Activated CD4-positive, alpha-beta memory T cell treated with anti-CD3 and anti-CD28 coated beads, Interleukin-2, amount 10 ng/mL, durations not matched to agents 7 days and 5 days (primary cell): ENCODE measurements at regions not wholly inside any gene's neighbourhood (a gene's known extent, or its start where the extent isn't known, plus 50 kb on each side); places are given as distances from the start of the nearest gene placed in this dataset.

Experiments used
- CTCF ChIA-PET: fragments of 350-600 bp; sonication (Branson Sonifier 250); formaldehyde crosslinking; loops from one replicate; lab custom pipeline; 2021; ENCODE audit warnings: antibody characterized with exemption, inconsistent platforms; lab: Charles Lee
- POLR2A ChIA-PET: fragments of 350-600 bp; sonication (Branson Sonifier 250); formaldehyde crosslinking; loops from one replicate; lab custom pipeline; 2021; ENCODE audit warnings: antibody characterized with exemption; lab: Charles Lee
- DNase-seq: peaks from one replicate; pipeline ENCODE4 v3.0.0-alpha.2; 2020
- H3K27ac Mint-ChIP-seq: one replicate; pipeline ENCODE4 v1.8.0; 2021; ENCODE audit warnings: mild to moderate bottlenecking, mixed read lengths
- H3K27me3 Mint-ChIP-seq: one replicate; pipeline ENCODE4 v1.8.0; 2021; ENCODE audit warnings: mixed read lengths
- H3K36me3 Mint-ChIP-seq: one replicate; pipeline ENCODE4 v1.8.0; 2021; ENCODE audit warnings: low read depth, mixed read lengths
- H3K4me1 Mint-ChIP-seq: one replicate; pipeline ENCODE4 v1.8.0; 2021; ENCODE audit warnings: mixed read lengths
- H3K4me3 Mint-ChIP-seq: one replicate; pipeline ENCODE4 v1.8.0; 2021; ENCODE audit warnings: mild to moderate bottlenecking, mixed read lengths
- H3K9me3 Mint-ChIP-seq: one replicate; pipeline ENCODE4 v1.8.0; 2021; ENCODE audit warnings: mixed read lengths

DNA sequence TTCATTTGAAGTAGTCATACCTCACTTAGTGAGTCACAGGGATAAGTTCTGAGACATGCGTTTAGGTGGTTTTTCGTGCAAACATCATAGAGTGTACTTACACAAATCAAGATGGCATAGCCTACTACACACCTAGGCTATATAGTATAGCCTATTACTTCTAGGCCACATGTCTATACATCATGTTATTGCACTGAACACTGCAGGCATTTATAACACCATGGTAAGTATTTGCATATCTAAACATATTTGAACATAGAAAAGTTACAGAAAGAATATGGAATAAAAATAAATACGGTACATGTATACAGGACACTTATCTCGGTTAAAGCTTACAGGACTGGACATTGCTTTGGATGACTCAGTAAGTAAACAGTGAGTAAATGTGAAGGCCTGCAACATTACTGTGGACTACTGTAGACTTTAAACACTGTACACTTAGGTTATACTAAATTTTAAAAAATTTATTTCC is 670.6 kb downstream of the SLC16A7 start:
- ChIA-PET POLR2A (no interaction called here), CTCF (no interaction called here)
- no peak for DNase-seq
- peaks cover 5% of the 10 kb centered on the region for H3K9me3 Mint-ChIP-seq
- H3K27me3 Mint-ChIP-seq = no peaks in the 10 kb centered on the region
- H3K4me1 Mint-ChIP-seq = no peaks in the 10 kb centered on the region
- no peak overlapping the region for H3K4me3 Mint-ChIP-seq
- no peaks in the 10 kb centered on the region for H3K36me3 Mint-ChIP-seq
- H3K27ac Mint-ChIP-seq = no peak overlapping the region

DNA sequence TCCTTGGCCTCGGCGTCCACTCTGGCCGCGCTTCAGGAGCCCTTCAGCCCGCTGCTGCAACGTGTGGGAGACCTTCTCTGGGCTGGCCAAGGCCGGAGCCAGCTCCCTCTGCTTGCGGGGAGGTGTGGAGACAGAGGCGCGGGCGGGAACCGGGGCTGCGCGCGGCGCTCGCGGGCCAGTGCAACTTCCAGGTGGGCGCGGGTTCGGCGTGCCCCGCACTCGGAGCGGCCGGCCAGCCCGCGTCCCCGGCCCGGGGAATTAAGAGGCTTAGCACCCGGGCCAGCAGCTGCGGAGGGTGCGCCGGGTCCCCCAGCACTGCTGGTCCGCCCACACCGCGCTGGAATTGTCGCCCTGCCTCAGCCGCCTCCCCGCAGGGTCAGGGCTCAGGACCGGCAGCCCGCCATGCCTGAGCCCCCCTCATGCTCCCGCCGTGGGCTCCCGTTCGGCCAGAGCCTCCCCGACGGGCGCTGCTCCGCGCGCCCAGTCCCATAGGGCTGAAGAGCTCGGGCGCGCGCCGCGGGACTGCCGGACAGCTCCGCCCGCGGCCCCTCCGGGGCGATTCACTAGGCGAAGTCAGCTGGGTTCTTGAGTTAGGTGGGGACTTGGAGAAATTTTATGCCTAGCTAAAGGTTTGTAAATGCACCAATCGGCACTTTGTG is 673.9 kb downstream of the SLC16A7 start:
- POLR2A ChIA-PET = no interaction called here
- H3K27ac Mint-ChIP-seq = no peak overlapping the region
- no peaks in the 10 kb centered on the region for H3K4me1 Mint-ChIP-seq
- no peaks in the 10 kb centered on the region for H3K36me3 Mint-ChIP-seq
- no peaks in the 10 kb centered on the region for H3K27me3 Mint-ChIP-seq
- peaks cover 5% of the 10 kb centered on the region for H3K9me3 Mint-ChIP-seq
- DNase-seq = no peak
- no peak overlapping the region for H3K4me3 Mint-ChIP-seq
- CTCF ChIA-PET = no interaction called here

GRCh38 chr12:60271816-60272215 is 676.0 kb downstream of the SLC16A7 start:
- ChIA-PET CTCF (no interaction called here), POLR2A (no interaction called here)
- no peaks in the 10 kb centered on the region for H3K36me3 Mint-ChIP-seq
- peaks cover 5% of the 10 kb centered on the region for H3K9me3 Mint-ChIP-seq
- H3K27me3 Mint-ChIP-seq = no peaks in the 10 kb centered on the region
- H3K4me1 Mint-ChIP-seq = no peaks in the 10 kb centered on the region
- no peak overlapping the region for H3K27ac Mint-ChIP-seq
- no peak overlapping the region for H3K4me3 Mint-ChIP-seq
- DNase-seq = no peak

GRCh38 chr12:60278209-60278608 is 682.4 kb downstream of the SLC16A7 start:
- H3K36me3 Mint-ChIP-seq = no peaks in the 10 kb centered on the region
- H3K27me3 Mint-ChIP-seq = no peaks in the 10 kb centered on the region
- ChIA-PET POLR2A (no interaction called here), CTCF (no interaction called here)
- H3K4me3 Mint-ChIP-seq = no peak overlapping the region
- DNase-seq = no peak
- H3K4me1 Mint-ChIP-seq = no peaks in the 10 kb centered on the region
- no peaks in the 10 kb centered on the region for H3K9me3 Mint-ChIP-seq
- H3K27ac Mint-ChIP-seq = no peak overlapping the region

DNA sequence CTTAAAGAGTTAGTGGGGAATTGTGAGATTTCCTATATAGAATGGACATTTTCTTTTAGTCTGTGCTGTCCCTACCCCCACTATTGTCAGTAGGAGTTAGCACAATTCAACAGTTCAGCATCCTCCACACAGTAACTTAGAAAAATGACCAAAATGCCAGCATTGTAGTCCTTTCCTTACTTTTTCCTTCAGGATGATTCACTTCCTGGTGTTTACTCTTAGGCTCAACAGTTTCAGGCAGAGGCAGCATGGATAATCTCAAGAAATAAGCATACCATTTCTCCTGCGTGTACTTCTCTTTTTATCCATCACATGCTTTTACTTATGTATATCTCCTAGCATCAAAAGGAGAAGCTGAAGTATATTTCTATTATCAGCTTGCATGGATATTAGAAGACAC is 683.4 kb downstream of the SLC16A7 start:
- CTCF ChIA-PET = no interaction called here
- Mint-ChIP-seq H3K27me3 (no peaks in the 10 kb centered on the region), H3K36me3 (no peaks in the 10 kb centered on the region), H3K9me3 (peaks cover 3% of the 10 kb centered on the region), H3K4me1 (no peaks in the 10 kb centered on the region), H3K27ac (no peak overlapping the region), H3K4me3 (no peak overlapping the region)
- DNase-seq = no peak
- POLR2A ChIA-PET = no interaction called here

DNA sequence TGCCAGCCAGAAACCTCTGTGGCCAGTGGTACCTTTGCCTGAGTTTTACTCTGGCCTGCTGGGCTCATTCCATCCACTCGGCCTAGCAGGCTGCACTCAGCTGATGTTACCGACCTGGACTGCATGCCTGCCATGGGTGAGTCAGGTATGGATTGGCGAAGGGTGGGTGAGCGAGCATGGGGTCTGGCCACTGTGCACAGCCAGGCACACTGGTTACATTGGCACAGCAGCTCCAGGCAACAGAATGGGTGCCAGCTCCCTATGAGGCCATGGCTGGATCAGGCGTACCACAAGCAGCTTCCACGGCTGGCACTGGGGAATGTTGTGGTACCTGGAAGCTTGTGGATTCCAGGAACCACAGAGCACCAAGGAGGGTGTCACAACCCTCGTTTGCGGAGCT is 685.7 kb downstream of the SLC16A7 start:
- POLR2A ChIA-PET = no interaction called here
- H3K27me3 Mint-ChIP-seq = no peaks in the 10 kb centered on the region
- H3K4me3 Mint-ChIP-seq = no peak overlapping the region
- no peaks in the 10 kb centered on the region for H3K36me3 Mint-ChIP-seq
- CTCF ChIA-PET = no interaction called here
- H3K27ac Mint-ChIP-seq = no peak overlapping the region
- peaks cover 3% of the 10 kb centered on the region for H3K9me3 Mint-ChIP-seq
- DNase-seq = no peak
- H3K4me1 Mint-ChIP-seq = no peaks in the 10 kb centered on the region

GRCh38 chr12:60290532-60290931 is 694.7 kb downstream of the SLC16A7 start:
- Mint-ChIP-seq H3K4me3 (no peak overlapping the region), H3K9me3 (peaks cover 13% of the 10 kb centered on the region), H3K27me3 (no peaks in the 10 kb centered on the region), H3K4me1 (no peaks in the 10 kb centered on the region), H3K27ac (no peak overlapping the region), H3K36me3 (no peaks in the 10 kb centered on the region)
- DNase-seq = no peak
- POLR2A ChIA-PET = no interaction called here
- CTCF ChIA-PET = no interaction called here

- CTCF ChIA-PET = interaction anchor here (1.4 kb wide), 1 partner anchor 13 kb away, joined by 3 read pairs; no protein-coding TSS in a partner anchor
- no peaks in the 10 kb centered on the region for H3K36me3 Mint-ChIP-seq
These were observed 712.6 kb downstream of the SLC16A7 start for GRCh38 chr12:60308366-60308991.

GRCh38 chr12:60311940-60312339 is 716.1 kb downstream of the SLC16A7 start:
- Mint-ChIP-seq H3K36me3 (no peaks in the 10 kb centered on the region), H3K27ac (no peak overlapping the region), H3K4me1 (no peaks in the 10 kb centered on the region), H3K9me3 (peaks cover 2% of the 10 kb centered on the region), H3K4me3 (no peak overlapping the region), H3K27me3 (no peaks in the 10 kb centered on the region)
- POLR2A ChIA-PET = no interaction called here
- CTCF ChIA-PET = no interaction called here
- no peak for DNase-seq

More at GRCh38 chr12:60308366-60308991, 712.6 kb downstream of the SLC16A7 start:
- Mint-ChIP-seq H3K27me3 (no peaks in the 10 kb centered on the region), H3K9me3 (peaks cover 2% of the 10 kb centered on the region), H3K4me3 (no peak overlapping the region), H3K4me1 (no peaks in the 10 kb centered on the region), H3K27ac (no peak overlapping the region)
- DNase-seq = no peak
- POLR2A ChIA-PET = no interaction called here

GRCh38 chr12:60317361-60317760 is 721.5 kb downstream of the SLC16A7 start:
- no peaks in the 10 kb centered on the region for H3K36me3 Mint-ChIP-seq
- POLR2A ChIA-PET = no interaction called here

DNA sequence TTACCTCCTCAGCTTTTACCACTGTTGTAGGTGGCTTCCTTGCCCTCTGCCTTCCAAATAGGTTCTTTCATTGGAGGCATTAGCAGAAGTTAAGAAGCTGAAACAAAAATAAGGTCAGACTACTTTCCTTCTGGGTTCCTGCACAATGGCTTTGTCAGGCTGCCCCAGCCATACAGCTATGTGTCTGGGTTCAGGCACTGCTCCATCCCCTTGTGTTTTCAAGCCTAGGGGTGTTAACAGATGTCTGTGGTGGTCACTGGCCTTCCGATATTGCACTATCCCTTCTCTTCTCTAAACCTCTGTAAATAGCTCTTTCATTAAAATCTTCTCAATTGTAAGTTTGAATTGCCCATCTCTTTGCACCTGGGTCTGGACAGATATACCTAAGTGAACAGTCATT is 728.9 kb downstream of the SLC16A7 start:
- H3K36me3 Mint-ChIP-seq = no peaks in the 10 kb centered on the region
- H3K4me1 Mint-ChIP-seq = no peaks in the 10 kb centered on the region
- no peak overlapping the region for H3K4me3 Mint-ChIP-seq
- H3K9me3 Mint-ChIP-seq = peaks cover 4% of the 10 kb centered on the region
- no peak for DNase-seq
- ChIA-PET POLR2A (no interaction called here), CTCF (no interaction called here)
- no peaks in the 10 kb centered on the region for H3K27me3 Mint-ChIP-seq
- H3K27ac Mint-ChIP-seq = no peak overlapping the region

More at GRCh38 chr12:60317361-60317760, 721.5 kb downstream of the SLC16A7 start:
- Mint-ChIP-seq H3K27me3 (no peaks in the 10 kb centered on the region), H3K4me1 (no peaks in the 10 kb centered on the region), H3K4me3 (no peak overlapping the region), H3K9me3 (peaks cover 2% of the 10 kb centered on the region), H3K27ac (no peak overlapping the region)
- no peak for DNase-seq
- CTCF ChIA-PET = no interaction called here

- H3K4me1 Mint-ChIP-seq = no peaks in the 10 kb centered on the region
- H3K4me3 Mint-ChIP-seq = no peak overlapping the region
- H3K27me3 Mint-ChIP-seq = no peaks in the 10 kb centered on the region
- DNase-seq = no peak
- peaks cover 2% of the 10 kb centered on the region for H3K9me3 Mint-ChIP-seq
- no peaks in the 10 kb centered on the region for H3K36me3 Mint-ChIP-seq
- ChIA-PET CTCF (no interaction called here), POLR2A (no interaction called here)
- no peak overlapping the region for H3K27ac Mint-ChIP-seq
These were observed 737.6 kb downstream of the SLC16A7 start for GRCh38 chr12:60333461-60333860.

GRCh38 chr12:60335745-60336144 is 739.9 kb downstream of the SLC16A7 start:
- no peaks in the 10 kb centered on the region for H3K27me3 Mint-ChIP-seq

More at GRCh38 chr12:60335745-60336144, 739.9 kb downstream of the SLC16A7 start:
- Mint-ChIP-seq H3K9me3 (peaks cover 2% of the 10 kb centered on the region), H3K4me3 (no peak overlapping the region), H3K4me1 (no peaks in the 10 kb centered on the region), H3K27ac (no peak overlapping the region), H3K36me3 (no peaks in the 10 kb centered on the region)
- ChIA-PET POLR2A (no interaction called here), CTCF (no interaction called here)
- no peak for DNase-seq
